ENCODE measurements at regions not wholly inside any gene's neighbourhood (a gene's known extent, or its start where the extent isn't known, plus 50 kb on each side); places are given as distances from the start of the nearest gene placed in this dataset.

- no peak for DNase-seq (ENCODE audit: low spot score in 2 of 2)
- TF ChIP-seq CTCF (IDR thresholded peaks at IDR 0.05) (no peak), POLR2A (IDR thresholded peaks at IDR 0.05) (no peak)
- no peak overlapping the region for H3K4me3 ChIP-seq (ENCODE audit: low read depth, poor library complexity, severe bottlenecking)
- intact Hi-C loops (cut with DNase I; ENCODE audit: low total_unique reads) = no loop called here
- WGBS, 2 donors = 68 to 85% methylated on average over 1 of the region's 1 CpG
These were observed 113.9 kb upstream of the EOLA2 start for GRCh38 chrX:150052226-150052625.

- TF ChIP-seq POLR2A (IDR thresholded peaks at IDR 0.05) (no peak), CTCF (IDR thresholded peaks at IDR 0.05) (no peak)
- no peak overlapping the region for H3K4me3 ChIP-seq (ENCODE audit: low read depth, poor library complexity, severe bottlenecking)
- 88 to 95% methylated on average over 1 of the region's 1 CpG for WGBS, 2 donors
- no peak for DNase-seq (ENCODE audit: low spot score in 2 of 2)
- intact Hi-C loops (cut with DNase I; ENCODE audit: low total_unique reads) = no loop called here
These were observed 120.4 kb upstream of the EOLA2 start for GRCh38 chrX:150058728-150059127.

GRCh38 chrX:150060406-150060805 is 122.1 kb upstream of the EOLA2 start:
- TF ChIP-seq CTCF (IDR thresholded peaks at IDR 0.05) (no peak), POLR2A (IDR thresholded peaks at IDR 0.05) (no peak)
- 93 to 94% methylated on average over 7 of the region's 7 CpGs for WGBS, 2 donors
- DNase-seq (ENCODE audit: low spot score in 2 of 2) = no peak
- no peak overlapping the region for H3K4me3 ChIP-seq (ENCODE audit: low read depth, poor library complexity, severe bottlenecking)
- intact Hi-C loops (cut with DNase I; ENCODE audit: low total_unique reads) = no loop called here

- intact Hi-C loops (cut with DNase I; ENCODE audit: low total_unique reads) = no loop called here
- WGBS, 2 donors = 15 to 36% methylated on average over 8 of the region's 8 CpGs
- peak in 1 of 2 donors; percentile 16 for DNase-seq (ENCODE audit: low spot score in 2 of 2)
- TF ChIP-seq CTCF (IDR thresholded peaks at IDR 0.05) (no peak), POLR2A (IDR thresholded peaks at IDR 0.05) (no peak)
- no peak overlapping the region for H3K4me3 ChIP-seq (ENCODE audit: low read depth, poor library complexity, severe bottlenecking)
These were observed 124.2 kb upstream of the EOLA2 start for GRCh38 chrX:150062292-150063137.

- H3K4me3 ChIP-seq (ENCODE audit: low read depth, poor library complexity, severe bottlenecking) = no peak overlapping the region
- intact Hi-C loops (cut with DNase I; ENCODE audit: low total_unique reads) = no loop called here
- no peak for DNase-seq (ENCODE audit: low spot score in 2 of 2)
- TF ChIP-seq POLR2A (IDR thresholded peaks at IDR 0.05) (no peak), CTCF (IDR thresholded peaks at IDR 0.05) (no peak)
These were observed 124.8 kb upstream of the EOLA2 start for GRCh38 chrX:150063138-150063518.

GRCh38 chrX:150063674-150064073 is 125.4 kb upstream of the EOLA2 start:
- no peak overlapping the region for H3K4me3 ChIP-seq (ENCODE audit: low read depth, poor library complexity, severe bottlenecking)
- TF ChIP-seq CTCF (IDR thresholded peaks at IDR 0.05) = no peak
- WGBS, 2 donors = 79 to 86% methylated on average over 5 of the region's 5 CpGs
- intact Hi-C loops (cut with DNase I; ENCODE audit: low total_unique reads) = no loop called here
- no peak for DNase-seq (ENCODE audit: low spot score in 2 of 2)
